ENCODE measurements at regions not wholly inside any gene's neighbourhood (a gene's known extent, or its start where the extent isn't known, plus 50 kb on each side); places are given as distances from the start of the nearest gene placed in this dataset.
"Not testable (repeated sequence)": the region's sequence is repeated elsewhere in the genome, so short reads cannot be mapped to it uniquely, and the experiment has no call there.

GRCh38 chr10:29730458-29730857, 95.7 kb upstream of the SVIL start:
- no peaks in the 10 kb centered on the region for H3K36me3 ChIP-seq (ENCODE audit: control insufficient read depth, insufficient read depth, low read length)
- TF ChIP-seq CTCF (IDR thresholded peaks at IDR 0.05; ENCODE audit: insufficient read depth, low read length, poor library complexity, severe bottlenecking) = no peak
- H3K4me3 ChIP-seq (ENCODE audit: low read depth, low read length) = no peak overlapping the region
- no peak for DNase-seq (ENCODE audit: low read depth)
- H3K27me3 ChIP-seq (ENCODE audit: control insufficient read depth, insufficient read depth, low read length) = no peaks in the 10 kb centered on the region

DNA sequence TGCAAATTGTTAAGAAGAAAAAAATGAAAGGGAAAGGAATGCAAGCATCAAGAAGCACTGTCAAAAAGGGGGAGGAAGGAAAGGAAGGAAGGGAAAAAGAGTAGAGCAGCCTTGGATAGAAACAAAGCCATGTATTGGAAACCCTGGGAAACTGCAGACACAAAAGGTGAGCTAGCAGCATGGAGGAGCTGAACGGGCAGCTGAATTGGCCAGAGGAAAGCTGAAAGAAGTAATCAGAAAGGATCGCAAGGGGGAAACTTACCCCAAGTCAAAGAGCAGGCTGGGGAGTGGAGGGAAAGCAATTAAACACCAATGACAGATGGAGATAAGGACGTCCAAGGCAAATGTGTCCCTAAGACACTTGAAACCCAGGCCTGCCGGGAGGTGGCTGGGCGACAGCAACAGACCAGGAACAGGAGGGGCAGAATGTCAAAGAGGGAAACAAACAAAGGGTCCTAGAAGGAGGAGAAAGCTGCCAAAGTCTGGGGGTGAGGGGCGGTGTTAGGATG, 93.8 kb upstream of the SVIL start:
- H3K4me3 ChIP-seq (ENCODE audit: low read depth, low read length) = no peak overlapping the region
- DNase-seq (ENCODE audit: low read depth) = no peak
- TF ChIP-seq CTCF (IDR thresholded peaks at IDR 0.05; ENCODE audit: insufficient read depth, low read length, poor library complexity, severe bottlenecking) = no peak
- H3K36me3 ChIP-seq (ENCODE audit: control insufficient read depth, insufficient read depth, low read length) = no peaks in the 10 kb centered on the region
- no peaks in the 10 kb centered on the region for H3K27me3 ChIP-seq (ENCODE audit: control insufficient read depth, insufficient read depth, low read length)

DNA sequence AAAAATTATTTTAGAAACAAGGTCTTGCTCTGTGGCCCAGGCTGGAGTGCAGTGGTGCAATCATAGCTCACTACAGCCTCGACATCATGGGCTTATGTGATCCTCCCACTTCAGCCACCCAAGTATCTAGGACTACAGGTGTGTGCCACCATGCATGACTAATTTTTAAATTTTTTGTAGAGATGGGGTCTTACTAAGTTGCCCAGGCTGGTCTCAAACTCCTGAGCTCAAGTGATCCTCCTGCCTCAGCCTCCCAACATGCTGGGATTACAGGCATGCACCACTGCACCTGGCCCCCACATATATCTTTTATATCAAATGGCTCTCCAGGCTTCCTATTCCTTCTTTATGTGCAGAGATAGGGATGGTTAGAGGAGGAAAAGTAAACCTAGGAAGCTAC, 91.2 kb upstream of the SVIL start:
- not testable (repeated sequence) for H3K4me3 ChIP-seq (ENCODE audit: low read depth, low read length); DNase-seq (ENCODE audit: low read depth); H3K27me3 ChIP-seq (ENCODE audit: control insufficient read depth, insufficient read depth, low read length); H3K36me3 ChIP-seq (ENCODE audit: control insufficient read depth, insufficient read depth, low read length)

DNA sequence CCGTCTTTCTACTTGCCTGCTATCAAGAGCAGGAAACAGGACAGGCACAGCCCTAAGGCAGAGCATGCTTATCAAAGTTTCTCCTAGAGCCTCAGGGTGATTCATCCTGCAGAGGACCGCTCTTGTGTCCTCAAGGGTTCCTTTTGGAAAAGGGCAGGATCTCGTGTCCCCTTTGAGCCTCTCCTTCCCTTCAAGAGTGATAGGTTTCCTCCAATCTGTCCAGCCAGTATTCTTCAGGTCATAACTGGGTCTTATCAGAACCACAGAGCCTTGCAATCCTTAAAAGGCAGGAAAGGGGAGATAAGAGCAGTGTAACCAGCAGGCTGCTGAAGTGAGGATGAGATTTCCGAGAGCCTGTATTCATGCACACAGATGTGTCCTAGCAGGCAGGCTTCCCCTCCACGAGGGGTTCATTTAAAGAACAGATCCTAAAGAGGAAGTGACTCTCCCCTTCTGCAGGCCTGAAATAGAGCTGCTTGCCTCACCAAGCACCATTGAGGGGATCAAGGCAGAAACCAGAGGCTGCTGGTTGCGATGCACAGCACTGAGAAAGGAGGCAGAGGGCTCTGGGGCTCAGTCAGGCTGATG, 90.5 kb upstream of the SVIL start:
- Histone ChIP-seq H3K4me3 (ENCODE audit: low read depth, low read length) (no peak overlapping the region), H3K27me3 (ENCODE audit: control insufficient read depth, insufficient read depth, low read length) (no peaks in the 10 kb centered on the region), H3K36me3 (ENCODE audit: control insufficient read depth, insufficient read depth, low read length) (no peaks in the 10 kb centered on the region)
- no peak for DNase-seq (ENCODE audit: low read depth)
- TF ChIP-seq CTCF (IDR thresholded peaks at IDR 0.05; ENCODE audit: insufficient read depth, low read length, poor library complexity, severe bottlenecking) = no peak

DNA sequence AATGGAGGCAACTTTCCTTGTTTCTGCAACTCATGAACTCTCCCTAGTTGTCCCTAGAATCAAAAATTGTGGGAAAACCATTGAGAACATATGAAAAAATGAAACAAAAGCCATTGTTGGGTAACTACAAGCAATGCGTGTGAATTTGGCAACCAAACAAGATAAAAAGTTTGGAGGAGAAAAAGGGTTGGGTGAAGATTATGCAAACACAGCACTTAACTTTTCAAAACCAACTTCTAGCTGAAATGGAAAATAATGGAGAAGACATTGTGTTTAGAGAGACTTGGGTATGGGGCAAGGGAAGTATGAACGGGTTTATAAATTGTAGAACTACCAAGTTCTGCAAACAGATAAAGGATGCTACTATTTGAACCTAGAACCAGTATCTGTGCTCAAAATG, 89.0 kb upstream of the SVIL start:
- H3K36me3 ChIP-seq (ENCODE audit: control insufficient read depth, insufficient read depth, low read length) = no peaks in the 10 kb centered on the region
- H3K4me3 ChIP-seq (ENCODE audit: low read depth, low read length) = no peak overlapping the region
- no peak for DNase-seq (ENCODE audit: low read depth)
- TF ChIP-seq CTCF (IDR thresholded peaks at IDR 0.05; ENCODE audit: insufficient read depth, low read length, poor library complexity, severe bottlenecking) = no peak
- no peaks in the 10 kb centered on the region for H3K27me3 ChIP-seq (ENCODE audit: control insufficient read depth, insufficient read depth, low read length)

- Histone ChIP-seq H3K4me3 (ENCODE audit: low read depth, low read length) (no peak overlapping the region), H3K36me3 (ENCODE audit: control insufficient read depth, insufficient read depth, low read length) (no peaks in the 10 kb centered on the region), H3K27me3 (ENCODE audit: control insufficient read depth, insufficient read depth, low read length) (no peaks in the 10 kb centered on the region)
- TF ChIP-seq CTCF (IDR thresholded peaks at IDR 0.05; ENCODE audit: insufficient read depth, low read length, poor library complexity, severe bottlenecking) = no peak
- DNase-seq (ENCODE audit: low read depth) = no peak
Measured at GRCh38 chr10:29722777-29723176, 88.0 kb upstream of the SVIL start.

Measured in kidney epithelial cell (primary cell).